ENCODE measurements at regions not wholly inside any gene's neighbourhood (a gene's known extent, or its start where the extent isn't known, plus 50 kb on each side); places are given as distances from the start of the nearest gene placed in this dataset.

- TF ChIP-seq CTCF (IDR thresholded peaks at IDR 0.05; ENCODE audit: insufficient read depth, low read length, poor library complexity, severe bottlenecking) (no peak), EZH2phosphoT487 (conservative IDR thresholded peaks at IDR 0.05; ENCODE audit: low read length) (no peak)
These were observed 70.9 kb upstream of the ETS2 start for GRCh38 chr21:38734646-38735365.

Measured in SU-DHL-6 (cell line).